Daoy (cell line): ENCODE measurements at regions not wholly inside any gene's neighbourhood (a gene's known extent, or its start where the extent isn't known, plus 50 kb on each side); places are given as distances from the start of the nearest gene placed in this dataset.

ENCODE experiments used
- DNase-seq: peaks from one replicate; pipeline ENCODE4 v3.0.0-alpha.2; 2015; ENCODE audit warnings: low read depth

DNA sequence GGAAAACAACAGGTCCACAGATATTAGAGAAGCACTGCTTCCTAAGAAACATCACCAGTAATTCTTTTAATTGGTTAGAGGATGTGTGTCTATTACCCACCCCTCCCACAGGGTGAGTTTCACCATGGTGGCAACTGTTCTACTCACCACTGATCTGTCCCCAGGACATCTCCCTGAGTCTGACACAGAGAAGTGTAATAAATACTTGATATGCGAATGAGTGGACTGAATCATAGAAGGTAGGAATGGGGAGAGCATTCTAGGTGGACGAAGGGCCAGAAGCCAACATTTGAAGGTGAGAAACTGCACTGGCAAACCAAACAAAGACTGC is 452.7 kb upstream of the PROK2 start:
- DNase-seq: no peak

GRCh38 chr3:72234391-72234790 is 449.4 kb upstream of the PROK2 start:
- DNase-seq: peak; percentile 7

DNA sequence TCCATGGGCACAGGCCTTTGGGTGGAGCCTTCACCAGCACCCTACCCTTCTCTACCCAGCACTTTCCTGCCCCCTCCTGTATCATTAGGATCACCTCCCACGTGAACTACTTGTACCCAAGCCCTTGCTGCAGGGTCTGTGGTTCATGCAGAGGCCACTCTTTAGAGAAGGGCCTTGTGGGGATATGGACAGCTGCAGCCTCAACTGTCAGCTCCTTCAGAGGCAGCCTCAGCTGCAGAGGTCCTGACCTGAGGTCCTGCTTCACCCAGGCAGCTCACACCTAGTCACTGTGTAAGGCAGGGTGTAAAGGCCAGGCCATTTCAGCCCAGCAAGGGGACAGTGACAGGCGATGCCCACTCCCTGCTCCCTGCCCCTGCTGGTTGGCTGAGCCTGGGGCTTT is 448.6 kb upstream of the PROK2 start:
- DNase-seq: no peak

- no peak for DNase-seq
Measured at GRCh38 chr3:72232777-72233176, 447.8 kb upstream of the PROK2 start.

GRCh38 chr3:72232331-72232730 is 447.4 kb upstream of the PROK2 start:
- DNase-seq: no peak

DNA sequence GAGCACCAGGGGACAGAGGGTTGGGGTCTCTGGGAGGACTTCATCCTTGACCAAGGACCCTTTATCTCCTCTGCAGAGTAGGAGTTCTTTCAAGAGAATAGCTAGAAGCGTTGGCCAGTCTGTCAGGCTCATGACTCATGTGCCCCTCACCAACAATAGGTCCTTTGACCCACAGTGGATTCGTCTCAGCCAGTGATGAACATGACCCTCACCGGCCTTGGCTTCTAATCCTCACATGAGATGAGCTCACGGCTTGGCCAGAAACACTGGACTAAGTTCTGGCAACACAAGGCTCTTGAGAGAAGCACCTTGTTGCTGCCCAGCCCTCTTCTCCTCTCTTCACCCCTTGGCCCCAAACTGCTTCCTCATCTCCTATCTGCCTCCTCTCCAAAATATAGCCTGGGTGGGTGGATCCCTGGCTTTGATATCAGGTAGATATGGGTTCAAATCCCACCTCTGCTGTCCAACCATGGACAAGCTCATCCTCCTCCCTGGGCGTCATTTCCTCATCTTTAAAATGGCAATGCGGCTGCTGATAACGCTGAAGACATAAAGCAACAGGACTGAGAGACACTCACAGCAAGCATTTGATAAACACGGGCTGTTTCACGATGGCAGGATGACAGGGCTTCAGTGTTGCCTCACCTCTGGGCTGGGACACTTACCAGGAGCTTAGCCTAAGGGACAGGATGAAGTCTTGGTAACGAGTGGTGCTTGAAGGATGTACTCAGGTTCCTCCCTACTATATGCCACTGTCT is 446.7 kb upstream of the PROK2 start:
- no peak for DNase-seq

DNA sequence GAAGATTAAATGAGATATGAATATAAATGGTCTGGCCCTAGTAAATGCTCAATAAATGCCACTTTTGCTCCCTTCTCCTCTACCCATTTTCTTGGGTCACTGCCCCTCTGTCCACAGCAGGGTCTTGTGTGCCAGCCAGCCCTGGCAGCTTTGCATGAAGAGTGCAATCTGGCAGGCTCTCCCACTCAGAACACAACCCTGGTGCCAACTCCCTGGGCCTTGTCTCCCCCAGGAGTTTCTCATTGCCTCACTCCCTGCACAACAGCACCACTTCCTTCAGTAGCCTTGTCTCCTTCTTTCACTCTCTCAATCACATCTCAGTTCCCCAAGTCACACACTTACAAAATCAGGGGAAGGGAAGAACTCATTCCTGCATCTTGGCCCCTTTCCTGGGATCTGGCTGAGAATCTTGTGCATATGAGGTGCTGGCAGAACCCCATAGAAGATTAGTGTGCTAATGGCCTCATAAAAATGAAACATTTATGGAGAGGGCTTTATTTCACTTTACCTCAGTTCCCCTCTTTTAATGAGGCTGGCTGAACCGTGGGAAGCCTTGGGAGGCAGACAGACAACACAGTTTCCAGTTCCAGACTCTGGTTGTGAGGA is 445.9 kb upstream of the PROK2 start:
- DNase-seq: no peak

DNA sequence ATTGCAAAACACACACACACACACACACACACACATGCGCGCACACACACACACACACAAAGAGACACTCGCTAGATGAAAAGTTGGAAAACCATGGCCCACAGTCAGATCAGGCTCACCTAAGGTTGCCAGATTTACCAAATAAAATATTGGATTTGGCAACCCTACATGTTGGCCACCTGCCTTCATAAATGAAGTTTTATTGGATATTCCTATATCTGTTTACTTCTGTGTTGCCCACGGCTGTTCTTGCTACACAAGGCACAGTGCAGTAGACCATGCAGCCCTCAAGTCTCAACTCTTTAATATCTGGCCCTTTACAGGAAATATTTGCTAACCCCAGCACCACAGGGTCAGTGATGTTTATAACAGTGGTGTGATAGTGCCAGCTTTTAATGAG is 445.0 kb upstream of the PROK2 start:
- DNase-seq: no peak

- DNase-seq: no peak
Measured at GRCh38 chr3:72227486-72228070, 442.6 kb upstream of the PROK2 start.

DNA sequence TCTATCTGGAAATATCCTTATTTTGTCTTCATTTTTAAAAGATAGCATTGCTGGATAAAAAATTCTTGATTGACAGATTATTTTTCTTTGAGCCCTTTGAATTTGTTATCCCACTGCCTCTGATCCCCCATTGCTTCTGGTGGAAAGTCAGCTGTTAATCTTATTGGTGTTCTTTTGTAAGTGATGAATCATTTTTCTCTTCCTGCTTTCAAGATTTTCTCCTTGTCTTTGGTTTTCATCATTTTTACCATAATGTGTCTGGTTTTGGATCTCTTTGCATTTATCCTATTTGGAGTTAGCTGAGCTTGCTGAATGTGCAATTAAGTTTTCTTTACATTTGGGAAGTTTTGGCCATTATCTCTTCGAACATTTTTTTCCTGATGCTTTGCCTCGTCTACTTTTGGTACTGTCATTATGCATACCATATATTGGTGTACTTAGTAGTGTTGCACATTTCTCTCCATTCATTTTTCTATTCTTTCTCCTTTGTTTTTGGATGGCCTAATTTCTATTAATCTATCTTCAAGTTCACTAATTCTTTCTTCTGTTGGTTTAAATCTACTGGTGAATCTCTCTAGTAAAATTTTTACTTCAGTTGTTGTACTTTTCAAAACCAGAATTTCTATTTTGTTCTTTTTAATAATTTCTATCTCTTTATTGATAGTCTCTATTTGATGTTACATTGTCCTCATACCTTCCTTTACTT is 440.0 kb upstream of the PROK2 start:
- DNase-seq: no peak

DNA sequence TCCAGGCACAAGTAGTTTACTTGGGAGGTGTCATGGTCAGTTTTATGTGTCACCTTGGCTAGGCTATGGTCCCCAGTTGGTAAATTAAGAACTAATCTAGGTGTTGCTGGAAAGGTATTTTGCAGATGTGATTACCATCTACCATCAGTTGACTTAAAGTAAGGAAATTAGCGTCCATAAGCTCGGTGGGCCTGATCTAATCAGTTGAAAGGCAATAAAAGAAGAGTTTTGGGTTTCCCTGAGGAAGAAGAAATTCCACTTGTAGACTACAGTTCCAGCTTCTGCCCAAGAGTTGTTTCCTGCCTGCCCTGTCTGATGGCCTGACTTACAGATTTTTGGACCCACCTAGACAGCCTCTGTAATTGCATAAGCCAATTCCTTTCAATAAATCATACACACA is 438.7 kb upstream of the PROK2 start:
- no peak for DNase-seq

DNA sequence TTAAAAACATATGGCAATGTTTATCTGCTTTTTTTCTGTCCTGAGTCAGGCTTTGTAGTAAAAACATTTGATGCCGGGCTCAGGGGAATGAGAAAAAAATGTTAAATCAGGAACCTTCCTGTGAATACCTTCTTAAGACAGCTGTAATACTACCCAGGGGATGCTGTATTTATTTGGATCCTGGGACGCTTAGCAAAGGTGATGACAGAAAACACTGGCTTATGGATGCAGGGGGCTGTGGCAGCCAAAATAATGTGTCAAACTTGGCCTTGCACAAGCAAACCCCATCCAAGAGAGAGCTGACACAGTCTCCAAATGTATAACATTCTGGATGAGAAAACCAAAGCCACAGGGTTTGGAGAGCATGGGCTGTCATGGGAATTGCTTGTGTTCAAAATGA is 438.2 kb upstream of the PROK2 start:
- DNase-seq: no peak

DNA sequence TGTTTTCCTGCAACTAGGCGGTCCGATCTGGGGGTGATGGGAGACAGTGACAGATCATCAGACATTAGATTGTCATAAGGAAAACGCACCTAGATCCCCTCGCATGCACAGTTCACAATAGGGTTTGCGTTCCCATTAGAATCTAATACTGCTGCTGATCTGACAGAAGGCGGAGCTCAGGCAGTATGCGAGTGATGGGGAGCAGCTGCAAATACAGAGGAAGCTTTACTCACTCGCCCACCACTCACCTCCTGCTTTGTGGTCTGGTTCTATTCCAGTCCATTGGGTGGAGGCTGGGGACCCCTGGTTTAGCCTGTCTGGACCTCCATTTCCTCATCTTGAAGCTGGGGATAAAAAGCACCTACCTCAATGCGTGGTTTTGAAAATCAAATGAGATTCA is 437.5 kb upstream of the PROK2 start:
- no peak for DNase-seq

GRCh38 chr3:72220946-72221345 is 436.0 kb upstream of the PROK2 start:
- DNase-seq: no peak

DNA sequence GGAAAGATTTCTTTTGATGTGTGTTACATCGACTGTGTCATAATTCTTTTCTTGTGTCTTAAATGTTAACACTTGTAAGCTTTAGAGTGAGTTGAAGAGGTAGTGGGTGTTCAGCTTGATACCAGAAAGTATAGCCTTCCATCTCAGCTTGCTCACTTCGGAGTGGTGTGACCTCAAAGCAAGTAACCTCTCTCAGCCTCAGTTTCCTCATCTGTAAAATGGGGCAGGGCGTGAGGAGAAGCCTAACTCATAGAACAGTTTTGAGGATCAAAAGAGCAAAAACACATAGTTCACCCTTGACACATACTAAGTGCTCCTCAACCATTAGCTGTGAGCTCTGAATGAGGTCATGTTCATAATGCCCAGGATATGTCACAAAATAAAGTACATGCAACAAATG is 434.8 kb upstream of the PROK2 start:
- DNase-seq: no peak

GRCh38 chr3:72217570-72217969 is 432.6 kb upstream of the PROK2 start:
- no peak for DNase-seq

DNA sequence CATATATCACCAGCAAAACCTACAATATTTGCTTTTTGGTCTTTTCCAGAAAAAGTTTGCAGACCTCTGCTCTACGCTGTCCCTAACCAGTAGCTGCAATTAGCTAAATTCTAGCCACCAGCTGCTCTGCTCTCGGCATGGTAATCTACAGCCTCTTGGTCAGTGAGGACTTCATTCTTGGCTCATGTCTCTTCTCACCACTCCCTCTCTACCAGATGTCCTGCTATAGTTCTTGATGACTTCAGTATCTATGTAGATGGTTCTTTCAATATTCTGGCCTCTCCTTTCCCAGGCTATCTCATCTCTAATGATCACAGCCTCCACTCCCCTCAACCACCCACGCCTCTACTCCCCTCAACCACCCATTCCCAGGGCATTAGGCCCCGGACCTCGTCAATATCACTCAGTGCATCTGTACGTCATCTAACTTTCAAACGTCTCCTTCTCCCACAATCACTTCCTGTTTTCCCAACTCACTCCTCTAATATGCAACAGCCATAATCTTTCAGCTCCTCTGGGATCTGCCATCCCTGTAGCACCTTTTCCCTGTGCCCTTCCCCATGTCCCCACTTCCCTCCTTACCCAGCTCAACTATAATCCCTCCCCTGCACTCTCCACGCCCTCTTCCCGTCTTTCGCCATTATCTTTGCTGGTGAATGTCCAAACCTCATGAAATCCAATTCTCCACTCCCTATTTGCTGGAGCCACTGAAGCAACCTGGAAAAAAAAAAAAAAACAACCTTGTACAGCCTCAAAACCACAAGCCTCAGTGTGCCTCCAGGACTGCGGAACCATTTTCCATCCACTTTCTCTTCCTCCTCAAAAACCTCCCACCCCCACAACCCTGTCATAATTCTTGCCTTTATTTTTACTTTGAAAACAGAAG is 429.4 kb upstream of the PROK2 start:
- no peak for DNase-seq

GRCh38 chr3:72213296-72214065 is 428.5 kb upstream of the PROK2 start:
- peak; percentile 9 for DNase-seq

GRCh38 chr3:72212396-72212795 is 427.4 kb upstream of the PROK2 start:
- no peak for DNase-seq

GRCh38 chr3:72210261-72210660 is 425.3 kb upstream of the PROK2 start:
- no peak for DNase-seq

GRCh38 chr3:72205297-72205826 is 420.4 kb upstream of the PROK2 start:
- no peak for DNase-seq
